OCI-LY7 (cell line): ENCODE measurements at regions not wholly inside any gene's neighbourhood (a gene's known extent, or its start where the extent isn't known, plus 50 kb on each side); places are given as distances from the start of the nearest gene placed in this dataset.

Experiments
- EZH2phosphoT487 ChIP-seq: fragments of 200-600 bp; sonication (generic); IDR thresholded peaks from 2 replicates; pipeline ENCODE4 v1.6.1; 2018; ENCODE audit warnings: low read depth, borderline replicate concordance, mild to moderate bottlenecking, mixed run types, antibody characterized with exemption, low read length, moderate library complexity, mixed read lengths
- TF ChIP-seq, protein P1 (sequence below): fragments of 200-600 bp; sonication (generic); conservative IDR thresholded peaks from 2 replicates; pipeline ENCODE4 v1.5.1; 2014; ENCODE audit warnings: mild to moderate bottlenecking, antibody characterized with exemption, low read length, moderate library complexity, mixed read lengths

DNA sequence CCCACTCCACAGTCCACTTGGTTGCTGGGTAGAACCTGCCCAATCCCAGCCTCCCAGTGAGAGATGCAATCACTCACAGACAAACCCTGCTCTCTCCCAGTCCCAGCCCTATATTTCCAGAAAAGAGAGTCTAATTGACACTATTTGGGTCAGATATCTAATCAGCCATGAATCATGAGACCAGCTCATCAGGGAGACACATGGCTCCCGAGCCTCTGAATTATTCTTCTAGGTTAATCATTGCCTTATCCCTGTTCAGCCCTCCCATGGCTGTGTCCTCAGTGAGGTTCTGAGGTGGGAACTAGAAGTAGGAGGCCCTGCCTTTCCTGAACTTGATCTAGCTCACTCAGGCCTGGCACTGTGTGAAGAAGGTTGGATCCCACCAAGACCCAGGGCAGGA, 49.9 kb upstream of the ZC3H12A start:
- TF ChIP-seq, protein P1, sequence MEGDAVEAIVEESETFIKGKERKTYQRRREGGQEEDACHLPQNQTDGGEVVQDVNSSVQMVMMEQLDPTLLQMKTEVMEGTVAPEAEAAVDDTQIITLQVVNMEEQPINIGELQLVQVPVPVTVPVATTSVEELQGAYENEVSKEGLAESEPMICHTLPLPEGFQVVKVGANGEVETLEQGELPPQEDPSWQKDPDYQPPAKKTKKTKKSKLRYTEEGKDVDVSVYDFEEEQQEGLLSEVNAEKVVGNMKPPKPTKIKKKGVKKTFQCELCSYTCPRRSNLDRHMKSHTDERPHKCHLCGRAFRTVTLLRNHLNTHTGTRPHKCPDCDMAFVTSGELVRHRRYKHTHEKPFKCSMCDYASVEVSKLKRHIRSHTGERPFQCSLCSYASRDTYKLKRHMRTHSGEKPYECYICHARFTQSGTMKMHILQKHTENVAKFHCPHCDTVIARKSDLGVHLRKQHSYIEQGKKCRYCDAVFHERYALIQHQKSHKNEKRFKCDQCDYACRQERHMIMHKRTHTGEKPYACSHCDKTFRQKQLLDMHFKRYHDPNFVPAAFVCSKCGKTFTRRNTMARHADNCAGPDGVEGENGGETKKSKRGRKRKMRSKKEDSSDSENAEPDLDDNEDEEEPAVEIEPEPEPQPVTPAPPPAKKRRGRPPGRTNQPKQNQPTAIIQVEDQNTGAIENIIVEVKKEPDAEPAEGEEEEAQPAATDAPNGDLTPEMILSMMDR = no peak
- TF ChIP-seq EZH2phosphoT487 = no peak
